PFSK-1 (cell line): ENCODE measurements at regions not wholly inside any gene's neighbourhood (a gene's known extent, or its start where the extent isn't known, plus 50 kb on each side); places are given as distances from the start of the nearest gene placed in this dataset.

Source experiments
- FOXP2 ChIP-seq: optimal IDR thresholded peaks from 2 replicates; pipeline ENCODE3; 2011; ENCODE audit warnings: borderline replicate concordance, control low read depth, inconsistent platforms; ENCODE audit not compliant: insufficient read depth; ENCODE audit errors: extremely low read length, extremely low read depth
- POLR2AphosphoS5 ChIP-seq: IDR thresholded peaks from 2 replicates; pipeline ENCODE4 v1.6.1; 2012; ENCODE audit warnings: low read depth, mild to moderate bottlenecking, control low read depth, low read length, moderate library complexity
- SIN3A ChIP-seq: IDR thresholded peaks from 2 replicates; pipeline ENCODE4 v1.6.1; 2012; ENCODE audit warnings: mild to moderate bottlenecking, low read length, moderate library complexity, borderline replicate concordance; ENCODE audit not compliant: insufficient read depth
- TAF1 ChIP-seq: IDR thresholded peaks from 2 replicates; pipeline ENCODE4 v1.6.1; 2012; ENCODE audit warnings: low read length, control low read depth, borderline replicate concordance; ENCODE audit not compliant: insufficient read depth
- TF ChIP-seq, protein P1 (sequence below), 2 experiments: IDR thresholded peaks; 2 replicates each; pipeline versions ENCODE4 v1.6.1 to v1.8.0; 2011 to 2012; ENCODE audit warnings: low read depth in 2 of 2, low read length in 2 of 2, control low read depth in 1 of 2, inconsistent platforms in 1 of 2, mild to moderate bottlenecking in 1 of 2, moderate library complexity in 1 of 2; ENCODE audit not compliant: insufficient read depth in 1 of 2

DNA sequence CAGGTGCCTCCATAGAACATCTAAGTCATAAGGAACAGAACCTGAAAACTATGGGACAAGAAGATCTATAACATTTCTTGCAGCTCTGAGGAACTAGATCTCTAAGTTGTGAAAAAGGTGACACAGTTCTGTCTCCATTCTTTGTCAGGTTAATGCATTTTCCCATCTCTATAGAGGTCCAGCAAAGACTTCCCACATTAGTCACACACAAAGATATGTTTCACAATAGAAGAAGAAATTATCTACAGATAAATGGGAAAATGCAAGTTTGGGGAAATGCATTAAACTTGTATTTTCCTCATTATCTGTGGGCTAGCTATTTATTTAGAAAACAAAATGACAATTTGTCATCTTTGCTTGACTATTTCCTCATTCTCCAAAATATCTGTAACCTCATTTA is 458.6 kb upstream of the PAPPA start:
- TF ChIP-seq SIN3A (no peak), POLR2AphosphoS5 (no peak), TAF1 (no peak), FOXP2 (no peak)
- TF ChIP-seq, protein P1, sequence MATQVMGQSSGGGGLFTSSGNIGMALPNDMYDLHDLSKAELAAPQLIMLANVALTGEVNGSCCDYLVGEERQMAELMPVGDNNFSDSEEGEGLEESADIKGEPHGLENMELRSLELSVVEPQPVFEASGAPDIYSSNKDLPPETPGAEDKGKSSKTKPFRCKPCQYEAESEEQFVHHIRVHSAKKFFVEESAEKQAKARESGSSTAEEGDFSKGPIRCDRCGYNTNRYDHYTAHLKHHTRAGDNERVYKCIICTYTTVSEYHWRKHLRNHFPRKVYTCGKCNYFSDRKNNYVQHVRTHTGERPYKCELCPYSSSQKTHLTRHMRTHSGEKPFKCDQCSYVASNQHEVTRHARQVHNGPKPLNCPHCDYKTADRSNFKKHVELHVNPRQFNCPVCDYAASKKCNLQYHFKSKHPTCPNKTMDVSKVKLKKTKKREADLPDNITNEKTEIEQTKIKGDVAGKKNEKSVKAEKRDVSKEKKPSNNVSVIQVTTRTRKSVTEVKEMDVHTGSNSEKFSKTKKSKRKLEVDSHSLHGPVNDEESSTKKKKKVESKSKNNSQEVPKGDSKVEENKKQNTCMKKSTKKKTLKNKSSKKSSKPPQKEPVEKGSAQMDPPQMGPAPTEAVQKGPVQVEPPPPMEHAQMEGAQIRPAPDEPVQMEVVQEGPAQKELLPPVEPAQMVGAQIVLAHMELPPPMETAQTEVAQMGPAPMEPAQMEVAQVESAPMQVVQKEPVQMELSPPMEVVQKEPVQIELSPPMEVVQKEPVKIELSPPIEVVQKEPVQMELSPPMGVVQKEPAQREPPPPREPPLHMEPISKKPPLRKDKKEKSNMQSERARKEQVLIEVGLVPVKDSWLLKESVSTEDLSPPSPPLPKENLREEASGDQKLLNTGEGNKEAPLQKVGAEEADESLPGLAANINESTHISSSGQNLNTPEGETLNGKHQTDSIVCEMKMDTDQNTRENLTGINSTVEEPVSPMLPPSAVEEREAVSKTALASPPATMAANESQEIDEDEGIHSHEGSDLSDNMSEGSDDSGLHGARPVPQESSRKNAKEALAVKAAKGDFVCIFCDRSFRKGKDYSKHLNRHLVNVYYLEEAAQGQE (IDR thresholded peaks at IDR 0.05; ENCODE audit: insufficient read depth in 1 of 2, low read depth in 2 of 2, low read length in 2 of 2), result no peak
